ENCODE measurements at regions not wholly inside any gene's neighbourhood (a gene's known extent, or its start where the extent isn't known, plus 50 kb on each side); places are given as distances from the start of the nearest gene placed in this dataset.

- no TSS peak for BruUV-seq (replicated peaks)
- H3K36me3 ChIP-seq (ENCODE audit: control insufficient read depth in 2 of 2, extremely low read depth in 1 of 2, insufficient read depth in 2 of 2, low read length in 2 of 2), result no peaks in the 10 kb centered on the region
- H3K27ac ChIP-seq (ENCODE audit: insufficient read depth, low read depth, low read length), result no peak overlapping the region
- no peak overlapping the region for H3K4me2 ChIP-seq (ENCODE audit: insufficient read depth, low read length)
- DNase-seq (ENCODE audit: low read depth, low spot score) (no peak), FAIRE-seq (no peak)
- ChIA-PET CTCF (no interaction called here), POLR2A (no interaction called here)
- no peaks in the 10 kb centered on the region for H3K9me1 ChIP-seq (replicated peaks; ENCODE audit: control insufficient read depth, extremely low read depth, insufficient read depth, low read length)
- H3K9ac ChIP-seq (replicated peaks; ENCODE audit: extremely low read depth, insufficient read depth, low read length), result no peak overlapping the region
- intact Hi-C loops (cut with micrococcal nuclease), result no loop called here
- dilution Hi-C loops (cut with MboI; ENCODE audit: extremely low pct_ligation_motif_present, low sequenced_read_pairs), result no loop called here
- H3K79me2 ChIP-seq (ENCODE audit: control insufficient read depth, insufficient read depth, low read length), result no peaks in the 10 kb centered on the region
- no peaks in the 10 kb centered on the region for H3K27me3 ChIP-seq (ENCODE audit: control insufficient read depth in 2 of 2, insufficient read depth in 2 of 2, low read length in 2 of 2)
- no peak overlapping the region for H3K4me3 ChIP-seq (replicated peaks in 1 of 3; ENCODE audit: insufficient read depth in 1 of 3, low read depth in 1 of 3, low read length in 3 of 3)
- H4K20me1 ChIP-seq (replicated peaks; ENCODE audit: control insufficient read depth, extremely low read depth, insufficient read depth, low read length), result no peaks in the 10 kb centered on the region
- no peak overlapping the region for H2AFZ ChIP-seq (ENCODE audit: low read depth, low read length)
- TF ChIP-seq JUN (IDR thresholded peaks at IDR 0.05; ENCODE audit: borderline replicate concordance, insufficient read depth, insufficient read length, low read depth), result no peak
- TF ChIP-seq MYC (IDR thresholded peaks at IDR 0.05; ENCODE audit: low read depth, low read length), result no peak
- no peak for TF ChIP-seq CTCF (IDR thresholded peaks at IDR 0.05; ENCODE audit: extremely low read depth in 1 of 2, insufficient read depth in 1 of 2, low read depth in 1 of 2, low read length in 2 of 2)
- no peak for TF ChIP-seq POLR2A (IDR thresholded peaks at IDR 0.05; ENCODE audit: low read depth, low read length)
- TF ChIP-seq EZH2 (IDR thresholded peaks at IDR 0.05; ENCODE audit: borderline replicate concordance, low read depth, low read length, severe bottlenecking), result no peak
- TF ChIP-seq, protein P1, sequence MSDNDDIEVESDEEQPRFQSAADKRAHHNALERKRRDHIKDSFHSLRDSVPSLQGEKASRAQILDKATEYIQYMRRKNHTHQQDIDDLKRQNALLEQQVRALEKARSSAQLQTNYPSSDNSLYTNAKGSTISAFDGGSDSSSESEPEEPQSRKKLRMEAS (IDR thresholded peaks at IDR 0.05; ENCODE audit: insufficient read depth, insufficient read length), result no peak
- no peak for TF ChIP-seq GATA2 (IDR thresholded peaks at IDR 0.05; ENCODE audit: insufficient read depth, insufficient read length, low read depth, low read length)
- TF ChIP-seq FOS (IDR thresholded peaks at IDR 0.05; ENCODE audit: borderline replicate concordance, insufficient read depth, low read length), result no peak
- TF ChIP-seq POLR2AphosphoS5 (IDR thresholded peaks at IDR 0.05; ENCODE audit: insufficient read depth, low read depth, low read length), result no peak
- H3K4me1 ChIP-seq (ENCODE audit: control insufficient read depth, extremely low read depth, insufficient read depth, low read length), result no peaks in the 10 kb centered on the region
- H3K9me3 ChIP-seq (replicated peaks; ENCODE audit: control insufficient read depth, insufficient read depth, low read length), result no peaks in the 10 kb centered on the region
Measured at GRCh38 chr2:138155304-138155703, 191.0 kb downstream of the HNMT start.

All from endothelial cell of umbilical vein (primary cell).